AG09309 (cell line): ENCODE measurements at regions not wholly inside any gene's neighbourhood (a gene's known extent, or its start where the extent isn't known, plus 50 kb on each side); places are given as distances from the start of the nearest gene placed in this dataset.
A peak's percentile ranks its signal among the peaks of the same experiment; 100 is the strongest.

Experiments
- DNase-seq: peaks from one replicate; pipeline ENCODE4 v3.0.0-alpha.2; 2010; ENCODE audit warnings: low read depth
- H3K4me3 ChIP-seq: 2 replicates; pipeline ENCODE4 v1.5.1; 2011; ENCODE audit warnings: mild to moderate bottlenecking, low read depth, low read length, moderate library complexity; ENCODE audit not compliant: control insufficient read depth
- CTCF ChIP-seq: IDR thresholded peaks from 2 replicates; pipeline ENCODE4 v1.5.1; 2011; ENCODE audit warnings: mild to moderate bottlenecking, low read depth, low read length, inconsistent platforms; ENCODE audit not compliant: insufficient read depth, control insufficient read depth; ENCODE audit errors: missing control alignments

- TF ChIP-seq CTCF: no peak
- DNase-seq: no peak
- H3K4me3 ChIP-seq: no peak overlapping the region
Observed at GRCh38 chrX:122863067-122863466, 321.0 kb upstream of the GRIA3 start.

GRCh38 chrX:122866532-122866931 is 317.5 kb upstream of the GRIA3 start:
- peak; percentile 55 for DNase-seq
- no peak for TF ChIP-seq CTCF
- H3K4me3 ChIP-seq: no peak overlapping the region

GRCh38 chrX:122868631-122869030 is 315.4 kb upstream of the GRIA3 start:
- no peak for DNase-seq
- H3K4me3 ChIP-seq: no peak overlapping the region
- TF ChIP-seq CTCF: no peak

- no peak overlapping the region for H3K4me3 ChIP-seq
- DNase-seq: no peak
- TF ChIP-seq CTCF: no peak
Observed at GRCh38 chrX:122869171-122869570, 314.9 kb upstream of the GRIA3 start.

GRCh38 chrX:122878269-122878668 is 305.8 kb upstream of the GRIA3 start:
- TF ChIP-seq CTCF: no peak
- H3K4me3 ChIP-seq: no peak overlapping the region
- DNase-seq: no peak

- TF ChIP-seq CTCF: no peak
- no peak for DNase-seq
- no peak overlapping the region for H3K4me3 ChIP-seq
Observed at GRCh38 chrX:122880952-122881351, 303.1 kb upstream of the GRIA3 start.

- no peak for TF ChIP-seq CTCF
- no peak overlapping the region for H3K4me3 ChIP-seq
- no peak for DNase-seq
Observed at GRCh38 chrX:122890729-122891128, 293.3 kb upstream of the GRIA3 start.
